Amniotic epithelial cell (primary cell): ENCODE measurements at regions not wholly inside any gene's neighbourhood (a gene's known extent, or its start where the extent isn't known, plus 50 kb on each side); places are given as distances from the start of the nearest gene placed in this dataset.
A peak's percentile ranks its signal among the peaks of the same experiment; 100 is the strongest.
"Not testable (repeated sequence)": the region's sequence is repeated elsewhere in the genome, so short reads cannot be mapped to it uniquely, and the experiment has no call there.

Experiments
- DNase-seq: peaks from one replicate; pipeline ENCODE4 v3.0.0-alpha.2; 2010; ENCODE audit warnings: low read depth

GRCh38 chr3:148493631-148494030, 204.1 kb upstream of the AGTR1 start:
- DNase-seq = no peak

- peak; percentile 51 for DNase-seq
Measured at GRCh38 chr3:148494451-148494850, 203.3 kb upstream of the AGTR1 start.

- DNase-seq = peak; percentile 1
Measured at GRCh38 chr3:148500881-148501280, 196.8 kb upstream of the AGTR1 start.

- no peak for DNase-seq
Measured at GRCh38 chr3:148510116-148510515, 187.6 kb upstream of the AGTR1 start.

GRCh38 chr3:148510561-148510960, 187.1 kb upstream of the AGTR1 start:
- no peak for DNase-seq

- peak; percentile 11 for DNase-seq
Measured at GRCh38 chr3:148512648-148513047, 185.1 kb upstream of the AGTR1 start.

- DNase-seq = peak; percentile 20
Measured at GRCh38 chr3:148513096-148513543, 184.6 kb upstream of the AGTR1 start.

- DNase-seq = no peak
Measured at GRCh38 chr3:148518520-148518919, 179.2 kb upstream of the AGTR1 start.

GRCh38 chr3:148525621-148526020, 172.1 kb upstream of the AGTR1 start:
- DNase-seq = not testable (repeated sequence)

GRCh38 chr3:148528024-148528423, 169.7 kb upstream of the AGTR1 start:
- DNase-seq = peak; percentile 17

- DNase-seq = no peak
Measured at GRCh38 chr3:148531836-148532235, 165.9 kb upstream of the AGTR1 start.

GRCh38 chr3:148532326-148532725, 165.4 kb upstream of the AGTR1 start:
- DNase-seq = peak; percentile 42

GRCh38 chr3:148532774-148533173, 164.9 kb upstream of the AGTR1 start:
- DNase-seq = no peak

GRCh38 chr3:148534089-148534988, 163.4 kb upstream of the AGTR1 start:
- no peak for DNase-seq

GRCh38 chr3:148535001-148535400, 162.7 kb upstream of the AGTR1 start:
- no peak for DNase-seq

GRCh38 chr3:148540266-148540665, 157.4 kb upstream of the AGTR1 start:
- no peak for DNase-seq

GRCh38 chr3:148540851-148541250, 156.9 kb upstream of the AGTR1 start:
- no peak for DNase-seq

GRCh38 chr3:148546959-148547358, 150.7 kb upstream of the AGTR1 start:
- DNase-seq = no peak

GRCh38 chr3:148551767-148552260, 145.9 kb upstream of the AGTR1 start:
- no peak for DNase-seq

- DNase-seq = no peak
Measured at GRCh38 chr3:148554367-148554766, 143.3 kb upstream of the AGTR1 start.

GRCh38 chr3:148556664-148557063, 141.0 kb upstream of the AGTR1 start:
- no peak for DNase-seq

GRCh38 chr3:148577579-148577978, 120.1 kb upstream of the AGTR1 start:
- DNase-seq = not testable (repeated sequence)

GRCh38 chr3:148582126-148582525, 115.6 kb upstream of the AGTR1 start:
- DNase-seq = no peak

GRCh38 chr3:148583793-148584192, 113.9 kb upstream of the AGTR1 start:
- DNase-seq = no peak
